GM18520 (cell line): ENCODE measurements at regions not wholly inside any gene's neighbourhood (a gene's known extent, or its start where the extent isn't known, plus 50 kb on each side); places are given as distances from the start of the nearest gene placed in this dataset.

Experiments
- ATAC-seq: cut with Tn5 transposase; IDR thresholded peaks from one replicate; pipeline ENCODE4 v1.9.1; 2021; ENCODE audit not compliant: unreplicated experiment

- ATAC-seq: no peak
Measured at GRCh38 chr2:129777762-129778583, 201.5 kb upstream of the RAB6C start.

GRCh38 chr2:129778584-129778877, 200.9 kb upstream of the RAB6C start:
- ATAC-seq: no peak

GRCh38 chr2:129779783-129780182, 199.7 kb upstream of the RAB6C start:
- no peak for ATAC-seq

GRCh38 chr2:129780316-129781270, 198.9 kb upstream of the RAB6C start:
- no peak for ATAC-seq

GRCh38 chr2:129781749-129782632, 197.5 kb upstream of the RAB6C start:
- ATAC-seq: no peak

GRCh38 chr2:129782633-129782990, 196.9 kb upstream of the RAB6C start:
- ATAC-seq: no peak

- no peak for ATAC-seq
Measured at GRCh38 chr2:129784486-129784885, 195.0 kb upstream of the RAB6C start.

GRCh38 chr2:129791712-129792111, 187.8 kb upstream of the RAB6C start:
- ATAC-seq: no peak

- no peak for ATAC-seq
Measured at GRCh38 chr2:129793431-129793902, 186.0 kb upstream of the RAB6C start.

GRCh38 chr2:129794116-129794515, 185.3 kb upstream of the RAB6C start:
- ATAC-seq: no peak

- ATAC-seq: no peak
Measured at GRCh38 chr2:129794540-129794939, 184.9 kb upstream of the RAB6C start.

- ATAC-seq: no peak
Measured at GRCh38 chr2:129796225-129796624, 183.2 kb upstream of the RAB6C start.

- no peak for ATAC-seq
Measured at GRCh38 chr2:129796801-129797488, 182.5 kb upstream of the RAB6C start.

GRCh38 chr2:129797489-129798300, 181.8 kb upstream of the RAB6C start:
- ATAC-seq: no peak

- ATAC-seq: no peak
Measured at GRCh38 chr2:129798301-129798581, 181.2 kb upstream of the RAB6C start.

GRCh38 chr2:129798626-129799025, 180.8 kb upstream of the RAB6C start:
- no peak for ATAC-seq

- ATAC-seq: no peak
Measured at GRCh38 chr2:129799036-129799958, 180.2 kb upstream of the RAB6C start.

- no peak for ATAC-seq
Measured at GRCh38 chr2:129800285-129800684, 179.2 kb upstream of the RAB6C start.

- no peak for ATAC-seq
Measured at GRCh38 chr2:129800686-129801085, 178.8 kb upstream of the RAB6C start.
